ENCODE measurements at regions not wholly inside any gene's neighbourhood (a gene's known extent, or its start where the extent isn't known, plus 50 kb on each side); places are given as distances from the start of the nearest gene placed in this dataset.

GRCh38 chr11:116687458-116688201, 85.2 kb downstream of the BUD13 start:
- TF ChIP-seq TCF12 (IDR thresholded peaks at IDR 0.05; ENCODE audit: low read depth) (no peak), TEAD4 (IDR thresholded peaks at IDR 0.05) (0 out of 2 replicates have a peak, but pooled peaks have one; percentile 44), NFIC (IDR thresholded peaks at IDR 0.05) (no peak)

GRCh38 chr11:116686866-116687265, 85.9 kb downstream of the BUD13 start:
- TF ChIP-seq FOXM1 (IDR thresholded peaks at IDR 0.05; ENCODE audit: borderline replicate concordance, low read depth) (no peak), CREB1 (IDR thresholded peaks at IDR 0.05; ENCODE audit: low read depth) (no peak)

- TF ChIP-seq ZBTB7A (IDR thresholded peaks at IDR 0.05; ENCODE audit: low read depth) (no peak), USF1 (IDR thresholded peaks at IDR 0.05) (no peak), MAX (IDR thresholded peaks at IDR 0.05) (no peak), TEAD4 (IDR thresholded peaks at IDR 0.05) (no peak), TCF12 (IDR thresholded peaks at IDR 0.05; ENCODE audit: low read depth) (no peak), YY1 (IDR thresholded peaks at IDR 0.05; ENCODE audit: low read depth) (no peak), EGR1 (IDR thresholded peaks at IDR 0.05) (no peak), REST (IDR thresholded peaks at IDR 0.05; ENCODE audit: low read depth) (no peak), TAF1 (IDR thresholded peaks at IDR 0.05; ENCODE audit: low read depth) (no peak), CEBPB (IDR thresholded peaks at IDR 0.05) (no peak), EP300 (IDR thresholded peaks at IDR 0.05; ENCODE audit: borderline replicate concordance) (no peak), CREB1 (IDR thresholded peaks at IDR 0.05; ENCODE audit: low read depth) (no peak), NFIC (IDR thresholded peaks at IDR 0.05) (no peak), RAD21 (IDR thresholded peaks at IDR 0.05; ENCODE audit: low read depth) (no peak)
These were observed 88.8 kb downstream of the BUD13 start for GRCh38 chr11:116683982-116684381.

GRCh38 chr11:116680349-116681125, 92.2 kb downstream of the BUD13 start:
- TF ChIP-seq NFIC (IDR thresholded peaks at IDR 0.05), result no peak
- TF ChIP-seq TEAD4 (IDR thresholded peaks at IDR 0.05), result no peak
- TF ChIP-seq EGR1 (IDR thresholded peaks at IDR 0.05), result no peak
- TF ChIP-seq CREB1 (IDR thresholded peaks at IDR 0.05; ENCODE audit: low read depth), result no peak
- no peak for TF ChIP-seq TCF12 (IDR thresholded peaks at IDR 0.05; ENCODE audit: low read depth)
- no peak for TF ChIP-seq RAD21 (IDR thresholded peaks at IDR 0.05; ENCODE audit: low read depth)
- TF ChIP-seq FOXM1 (IDR thresholded peaks at IDR 0.05; ENCODE audit: borderline replicate concordance, low read depth), result no peak
- no peak for TF ChIP-seq YY1 (IDR thresholded peaks at IDR 0.05; ENCODE audit: low read depth)
- no peak for TF ChIP-seq EP300 (IDR thresholded peaks at IDR 0.05; ENCODE audit: borderline replicate concordance)
- no peak for TF ChIP-seq REST (IDR thresholded peaks at IDR 0.05; ENCODE audit: low read depth)

- TF ChIP-seq NFIC (IDR thresholded peaks at IDR 0.05), result no peak
- no peak for TF ChIP-seq CREB1 (IDR thresholded peaks at IDR 0.05; ENCODE audit: low read depth)
- TF ChIP-seq ZBTB7A (IDR thresholded peaks at IDR 0.05; ENCODE audit: low read depth), result no peak
- TF ChIP-seq USF1 (IDR thresholded peaks at IDR 0.05), result no peak
- TF ChIP-seq TCF12 (IDR thresholded peaks at IDR 0.05; ENCODE audit: low read depth), result no peak
- TF ChIP-seq CEBPB (IDR thresholded peaks at IDR 0.05), result no peak
- TF ChIP-seq REST (IDR thresholded peaks at IDR 0.05; ENCODE audit: low read depth), result no peak
- no peak for TF ChIP-seq YY1 (IDR thresholded peaks at IDR 0.05; ENCODE audit: low read depth)
- TF ChIP-seq TEAD4 (IDR thresholded peaks at IDR 0.05), result no peak
- no peak for TF ChIP-seq TAF1 (IDR thresholded peaks at IDR 0.05; ENCODE audit: low read depth)
- TF ChIP-seq EGR1 (IDR thresholded peaks at IDR 0.05), result no peak
- no peak for TF ChIP-seq MAX (IDR thresholded peaks at IDR 0.05)
- TF ChIP-seq EP300 (IDR thresholded peaks at IDR 0.05; ENCODE audit: borderline replicate concordance), result no peak
These were observed 93.9 kb downstream of the BUD13 start for GRCh38 chr11:116678887-116679286.

Data from Ishikawa (cell line).